GM18508 (cell line): ENCODE measurements at regions not wholly inside any gene's neighbourhood (a gene's known extent, or its start where the extent isn't known, plus 50 kb on each side); places are given as distances from the start of the nearest gene placed in this dataset.
"Not testable (repeated sequence)": the region's sequence is repeated elsewhere in the genome, so short reads cannot be mapped to it uniquely, and the experiment has no call there.

Experiments used
- ATAC-seq: cut with Tn5 transposase; IDR thresholded peaks from one replicate; pipeline ENCODE4 v1.9.1; 2021; ENCODE audit warnings: moderate number of reproducible peaks; ENCODE audit not compliant: insufficient read depth, unreplicated experiment

DNA sequence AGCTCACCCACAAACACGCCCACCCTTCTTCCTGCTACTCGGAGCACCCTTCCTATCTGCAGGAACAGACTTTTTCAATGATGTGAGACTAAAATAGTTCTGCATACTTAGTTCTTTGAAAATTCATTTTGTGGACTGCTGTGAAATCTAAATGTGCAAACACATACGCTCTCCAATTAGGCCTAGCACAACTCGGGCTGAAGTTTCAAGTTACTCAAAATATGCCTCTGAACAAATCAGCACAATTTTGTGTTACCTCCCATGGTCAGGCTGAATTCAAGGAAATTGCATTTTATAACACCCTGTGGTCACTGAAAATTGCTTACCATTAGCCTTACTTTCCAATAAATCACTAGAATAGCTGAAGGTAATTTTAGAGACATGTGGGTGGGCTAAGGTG is 323.8 kb upstream of the ADCY2 start:
- no peak for ATAC-seq

DNA sequence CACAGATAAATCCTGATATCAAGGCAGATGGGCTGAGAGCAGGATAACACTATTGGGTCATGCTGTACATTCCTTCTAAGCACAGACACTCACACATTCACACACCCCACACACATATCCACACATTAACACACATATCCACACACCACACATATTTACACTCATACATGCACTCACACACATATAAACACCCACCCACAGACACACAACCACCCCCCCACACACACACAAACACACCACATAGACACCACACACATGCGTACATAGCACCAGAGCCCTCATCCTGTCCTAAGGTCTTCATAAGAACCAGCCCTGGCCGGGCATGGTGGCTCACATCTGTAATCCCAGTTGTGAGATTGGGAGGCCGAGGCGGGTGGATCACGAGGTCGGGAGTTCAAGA is 322.3 kb upstream of the ADCY2 start:
- no peak for ATAC-seq

DNA sequence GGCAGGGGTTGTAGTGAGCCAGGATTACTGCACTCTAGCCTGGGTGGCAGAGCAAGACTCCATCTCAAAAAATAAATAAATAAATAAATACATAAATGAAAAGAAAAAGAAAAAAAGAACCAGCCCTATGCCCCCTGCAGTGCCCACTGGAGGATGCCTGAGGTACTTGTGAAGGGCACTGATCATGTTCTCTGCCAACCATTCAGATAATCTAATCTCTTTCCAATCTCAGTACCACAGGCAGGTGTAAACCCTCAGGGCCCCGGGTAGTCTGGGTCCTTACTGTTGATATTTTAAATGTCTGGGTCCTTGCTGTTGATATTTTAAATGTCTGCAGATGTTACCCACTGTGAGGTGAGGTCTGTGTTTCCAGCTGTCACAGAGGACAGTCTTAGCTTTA is 321.8 kb upstream of the ADCY2 start:
- no peak for ATAC-seq

DNA sequence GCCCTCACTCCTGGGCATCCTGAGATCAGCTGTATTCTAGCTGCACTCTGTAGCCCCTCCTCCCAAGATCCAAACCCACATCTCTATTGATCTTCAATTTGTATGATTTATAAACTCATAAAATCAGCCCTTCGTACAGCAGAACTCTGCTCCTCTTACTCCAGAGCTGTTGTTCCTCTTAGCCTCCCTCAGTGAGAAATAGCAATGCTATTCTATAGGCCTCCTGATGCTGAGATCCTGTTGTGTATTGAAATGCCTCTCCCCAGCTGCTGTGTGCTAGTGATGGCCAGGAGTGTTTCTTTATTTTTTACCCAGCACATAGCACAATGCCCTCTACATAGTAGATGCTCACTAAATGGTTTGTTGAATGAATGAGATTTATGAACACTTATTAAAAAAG is 320.5 kb upstream of the ADCY2 start:
- ATAC-seq = no peak

DNA sequence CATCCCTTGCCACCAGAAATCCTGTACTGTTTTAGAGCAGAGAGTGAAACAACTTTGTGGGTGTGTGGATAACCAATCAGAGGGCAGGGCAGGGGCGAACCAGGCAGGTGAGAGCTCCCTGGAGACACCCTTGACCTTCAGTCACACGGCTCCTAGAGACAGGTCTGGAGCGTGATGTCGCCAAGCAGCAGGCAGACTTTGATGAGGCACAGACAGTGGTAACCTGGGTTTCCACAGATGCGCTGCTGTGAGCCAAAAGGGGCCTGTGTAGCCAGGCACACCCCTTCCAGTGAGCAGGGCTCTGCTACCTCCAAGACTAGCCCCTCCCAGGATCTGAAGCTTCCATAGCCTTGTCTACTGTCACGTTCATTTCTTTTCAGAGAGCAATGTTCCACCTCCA is 317.8 kb upstream of the ADCY2 start:
- no peak for ATAC-seq

DNA sequence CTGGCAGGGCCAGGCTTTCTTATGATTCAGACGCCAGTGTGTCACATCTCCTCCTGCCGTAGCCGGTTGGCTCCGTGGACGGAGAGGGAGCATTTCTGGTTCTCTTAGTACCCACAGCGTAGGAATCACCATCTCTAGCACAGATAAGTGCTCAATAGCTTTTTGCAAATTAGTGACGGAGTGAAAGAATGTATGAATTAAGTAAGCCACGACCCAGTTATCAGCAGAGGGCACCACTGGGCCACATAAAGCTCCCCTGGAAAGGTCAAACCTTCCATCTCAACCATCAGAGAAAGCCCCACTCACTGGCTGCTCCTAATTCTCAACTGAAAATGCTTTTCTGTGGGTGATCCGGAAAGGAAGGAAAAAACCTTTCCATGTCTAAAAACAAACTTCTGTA is 317.0 kb upstream of the ADCY2 start:
- no peak for ATAC-seq

DNA sequence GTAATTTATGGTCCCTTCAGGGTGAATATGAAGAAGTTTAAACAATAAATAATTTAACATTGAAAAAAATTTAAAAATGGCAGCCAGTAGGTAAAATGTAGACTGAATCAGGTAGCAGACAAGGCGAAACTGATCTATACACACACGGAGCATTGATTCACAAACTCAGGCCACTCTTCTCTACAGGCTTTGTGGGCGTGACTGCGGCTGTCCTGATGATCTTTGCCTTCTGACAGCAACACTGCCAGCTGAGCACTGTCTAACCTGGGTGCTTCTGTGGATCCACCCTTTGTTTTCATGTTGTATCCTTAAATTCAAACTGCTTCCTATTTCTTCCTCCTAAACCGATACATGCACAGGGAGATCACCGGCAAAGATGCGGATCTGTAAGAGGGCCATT is 315.4 kb upstream of the ADCY2 start:
- no peak for ATAC-seq

DNA sequence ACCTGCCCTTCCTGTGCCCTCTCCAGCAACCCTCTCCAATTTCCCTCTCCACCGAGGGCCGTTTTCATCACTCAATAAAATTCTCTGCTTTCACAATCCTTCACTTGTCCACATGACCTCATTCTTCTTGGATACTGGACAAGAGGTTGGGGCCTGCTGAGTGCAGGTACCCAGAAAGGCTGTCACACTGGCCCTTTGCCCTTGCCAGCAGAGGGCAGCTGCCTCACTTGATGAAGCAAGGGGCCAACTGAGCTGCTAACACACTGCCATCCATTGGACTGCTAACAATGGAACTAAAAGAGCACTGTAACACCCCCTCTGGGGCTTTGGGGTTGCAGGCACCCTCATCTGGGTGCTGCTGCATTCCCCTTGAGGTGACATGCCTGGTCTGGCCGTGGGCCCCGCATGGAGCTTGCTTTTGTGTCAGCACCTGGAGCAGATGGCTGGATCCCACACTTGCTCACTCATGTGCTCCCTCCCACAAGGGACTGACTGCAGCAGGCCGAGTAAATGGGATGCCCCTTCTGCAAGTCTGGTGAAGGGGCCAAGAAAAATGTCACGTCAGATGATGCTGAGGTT is 308.1 kb upstream of the ADCY2 start:
- ATAC-seq = no peak

DNA sequence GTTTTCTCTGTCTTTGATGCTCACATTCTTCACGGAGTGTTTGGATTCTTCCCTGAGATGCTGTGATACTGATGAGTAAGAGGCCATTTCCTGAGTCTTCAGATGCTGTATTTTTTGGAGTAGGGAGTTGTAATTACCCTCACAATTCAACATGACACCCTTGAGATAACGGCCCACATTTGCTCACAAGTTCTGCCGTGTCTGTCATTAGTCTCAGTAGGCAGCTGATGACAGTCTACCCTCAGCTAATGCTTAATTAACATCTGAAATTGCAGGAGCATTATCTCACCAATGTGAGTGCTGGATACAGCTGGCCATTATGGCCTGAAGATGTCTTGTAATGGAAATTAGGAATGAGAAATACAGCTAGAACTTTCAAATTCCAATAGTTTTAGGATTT is 307.1 kb upstream of the ADCY2 start:
- no peak for ATAC-seq

DNA sequence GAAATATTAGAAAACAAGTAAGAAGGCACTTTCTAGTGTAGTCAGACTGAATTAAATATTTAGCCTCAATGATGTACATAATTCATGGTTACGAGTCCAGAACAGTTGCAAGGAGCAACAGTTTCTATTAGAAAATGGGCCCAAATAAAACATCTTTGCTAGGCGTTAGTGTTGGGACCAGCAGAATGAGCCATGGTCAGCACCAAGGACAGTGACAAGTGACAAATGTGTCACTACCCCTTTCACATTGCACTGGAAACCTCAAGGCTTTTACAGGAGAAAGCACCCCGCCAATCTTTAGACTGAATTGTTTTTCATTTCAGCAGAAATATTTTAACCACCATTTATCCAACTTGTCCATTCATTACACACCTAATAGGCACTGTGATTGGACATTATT is 301.3 kb upstream of the ADCY2 start:
- ATAC-seq = no peak

DNA sequence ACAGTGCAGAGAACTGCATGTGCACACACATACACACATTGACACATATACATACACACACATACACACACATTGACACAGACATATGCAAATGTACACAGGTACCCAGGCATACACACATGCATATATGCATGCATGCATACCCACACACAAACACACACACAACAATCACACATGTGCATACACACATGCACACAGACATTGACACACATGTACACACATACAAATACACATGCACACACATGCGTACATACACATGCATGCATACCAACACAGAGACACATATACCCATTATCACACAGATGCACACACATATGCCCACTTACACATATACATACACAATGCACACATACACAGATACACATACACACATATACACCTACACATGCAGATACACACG is 299.6 kb upstream of the ADCY2 start:
- no peak for ATAC-seq

DNA sequence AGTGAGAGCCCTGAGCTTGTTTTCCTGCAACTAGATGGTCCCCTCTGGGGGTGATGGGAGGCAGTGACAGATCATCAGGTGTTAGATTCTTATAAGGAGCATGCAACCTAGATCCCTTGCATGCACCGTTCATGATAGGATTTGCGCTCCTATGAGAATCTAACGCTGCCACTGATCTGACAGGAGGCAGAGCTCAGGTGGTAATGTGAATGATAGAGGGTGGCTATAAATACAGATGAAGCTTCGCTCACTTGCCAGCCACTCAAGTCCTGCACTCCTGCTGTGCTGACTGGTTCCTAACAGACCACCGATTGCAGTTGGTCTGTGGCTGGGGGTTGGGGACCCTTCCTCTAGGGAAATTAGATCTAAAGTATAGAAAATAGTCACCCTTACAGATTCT is 290.6 kb upstream of the ADCY2 start:
- no peak for ATAC-seq

DNA sequence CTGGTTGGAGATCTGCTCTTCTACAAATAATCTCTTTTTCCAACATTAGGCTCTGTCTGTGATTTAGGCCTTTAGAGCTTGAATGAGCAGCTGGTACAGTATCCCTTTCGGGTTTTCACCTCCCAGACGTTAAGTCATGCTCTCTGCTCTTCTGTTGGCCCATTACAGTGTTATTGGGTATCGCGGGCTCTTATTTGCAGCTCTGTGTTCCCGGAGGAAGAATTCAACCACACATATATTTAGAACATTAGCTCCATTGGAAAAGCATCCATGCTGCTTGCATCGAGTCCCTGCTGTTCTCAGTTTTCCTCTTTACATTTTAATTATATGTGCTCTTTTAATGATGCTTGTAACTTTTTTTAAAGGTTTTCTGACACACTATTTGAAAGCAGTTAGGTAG is 278.0 kb upstream of the ADCY2 start:
- no peak for ATAC-seq

DNA sequence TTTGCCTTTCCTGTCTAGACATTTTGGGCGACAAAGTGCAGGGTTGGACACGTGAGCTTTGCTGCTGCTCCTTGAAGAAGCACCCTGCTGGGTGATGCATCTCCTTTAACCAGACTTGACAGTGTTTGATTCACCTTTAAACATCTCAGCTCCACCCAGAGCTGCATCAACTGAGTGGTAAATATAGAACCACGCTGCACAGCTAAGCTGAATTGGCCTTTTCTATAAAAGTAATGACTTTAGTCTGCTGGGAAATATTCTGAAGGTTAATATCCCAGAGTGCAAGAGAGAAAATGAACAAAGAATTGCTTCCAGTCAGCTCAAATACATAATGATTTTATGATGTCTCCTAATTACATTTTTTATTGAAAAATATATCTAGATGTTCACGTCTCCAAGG is 264.3 kb upstream of the ADCY2 start:
- ATAC-seq = no peak

DNA sequence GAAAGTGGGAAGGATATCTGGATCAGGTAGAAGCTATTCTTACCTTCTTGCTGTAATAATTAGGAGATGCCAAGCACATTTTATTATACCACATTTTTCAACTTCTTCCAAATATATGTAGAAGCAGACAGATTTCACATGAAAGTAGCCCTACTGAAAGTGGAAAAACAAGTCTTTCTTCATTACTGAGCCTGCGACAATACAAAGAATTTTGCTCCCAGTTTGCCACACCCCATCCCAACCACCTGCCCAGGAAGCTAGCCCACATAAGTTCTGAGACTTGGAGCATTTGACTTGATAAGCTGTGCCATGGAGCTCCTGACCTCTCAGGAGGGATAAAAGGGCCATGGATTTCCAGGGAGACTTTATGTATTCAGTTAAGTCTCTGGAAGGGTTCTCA is 249.1 kb upstream of the ADCY2 start:
- no peak for ATAC-seq

DNA sequence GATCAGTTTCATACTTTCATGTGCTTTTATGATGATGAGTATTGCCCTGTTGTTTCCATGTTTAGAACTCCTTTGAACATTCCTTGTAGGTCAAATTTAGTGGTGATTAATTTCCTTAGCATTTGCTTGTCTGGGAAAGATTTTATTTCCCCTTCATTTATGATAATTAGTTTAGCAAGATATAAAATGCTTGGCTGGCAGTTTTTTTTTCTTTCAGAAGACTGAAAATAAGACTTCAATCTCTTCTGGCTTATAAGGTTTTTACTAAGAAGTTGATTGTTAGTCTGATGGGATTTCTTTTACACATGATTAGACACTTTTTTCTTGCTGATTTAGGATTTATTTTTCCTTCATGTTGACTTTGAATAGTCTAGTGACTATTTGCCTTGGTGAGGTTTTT is 238.9 kb upstream of the ADCY2 start:
- ATAC-seq = no peak

DNA sequence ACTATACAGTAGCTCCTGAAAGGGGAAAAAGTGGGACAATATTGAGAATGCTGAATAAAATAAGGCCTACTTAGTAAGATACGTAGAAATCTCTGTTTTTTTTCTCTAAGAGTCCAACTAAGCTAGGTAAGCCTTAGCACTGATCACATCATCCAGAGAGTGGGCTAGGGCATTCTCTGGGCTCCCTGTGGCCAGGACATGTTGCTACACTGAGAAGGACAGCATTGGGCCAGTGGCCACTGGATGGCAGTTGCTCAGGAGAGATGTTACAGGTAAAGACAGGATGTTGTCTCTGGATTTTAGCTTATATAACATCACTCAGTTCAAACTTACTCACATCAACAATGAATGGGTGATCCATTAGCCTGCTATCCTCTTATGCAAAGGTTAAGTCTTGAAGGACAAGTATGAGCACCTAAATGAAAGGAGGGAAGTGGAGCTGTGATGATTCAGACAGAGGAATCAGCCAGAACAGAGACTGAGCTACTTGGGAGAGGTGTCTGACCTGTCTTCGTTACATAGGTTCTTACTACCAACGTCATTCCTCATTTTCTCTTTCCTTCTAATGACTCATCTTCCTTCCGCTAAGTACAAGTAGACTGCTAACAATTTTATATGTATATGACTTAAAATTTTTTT is 226.6 kb upstream of the ADCY2 start:
- no peak for ATAC-seq

DNA sequence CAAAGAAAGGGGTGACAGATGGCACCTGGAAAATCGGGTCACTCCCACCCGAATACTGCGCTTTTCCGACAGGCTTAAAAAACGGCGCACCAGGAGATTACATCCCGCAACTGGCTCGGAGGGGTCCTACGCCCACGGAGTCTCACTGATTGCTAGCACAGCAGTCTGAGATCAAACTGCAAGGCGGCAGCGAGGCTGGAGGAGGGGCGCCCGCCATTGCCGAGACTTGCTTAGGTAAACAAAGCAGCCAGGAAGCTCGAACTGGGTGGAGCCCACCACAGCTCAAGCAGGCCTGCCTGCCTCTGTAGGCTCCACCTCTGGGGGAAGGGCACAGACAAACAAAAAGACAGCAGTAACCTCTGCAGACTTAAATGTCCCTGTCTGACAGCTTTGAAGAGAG is 225.2 kb upstream of the ADCY2 start:
- not testable (repeated sequence) for ATAC-seq

DNA sequence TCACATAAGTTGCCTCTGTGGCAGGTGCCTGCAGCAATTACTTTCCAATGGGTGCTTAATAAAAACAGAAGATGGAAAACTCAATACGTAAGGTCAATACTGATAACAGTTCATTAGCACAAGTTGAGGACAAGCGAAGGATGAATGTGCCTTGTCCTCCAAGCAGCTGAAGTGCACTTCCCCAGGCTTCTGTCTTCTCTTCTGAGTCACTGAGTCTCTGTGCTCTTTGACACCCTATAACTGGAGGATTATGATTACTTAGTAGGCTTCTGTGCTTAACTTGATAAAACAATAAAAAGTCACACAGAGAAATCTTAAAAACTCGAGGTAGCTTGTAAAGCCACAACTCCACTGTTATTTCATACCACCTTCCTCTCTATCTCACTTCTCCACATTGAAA is 216.6 kb upstream of the ADCY2 start:
- no peak for ATAC-seq

DNA sequence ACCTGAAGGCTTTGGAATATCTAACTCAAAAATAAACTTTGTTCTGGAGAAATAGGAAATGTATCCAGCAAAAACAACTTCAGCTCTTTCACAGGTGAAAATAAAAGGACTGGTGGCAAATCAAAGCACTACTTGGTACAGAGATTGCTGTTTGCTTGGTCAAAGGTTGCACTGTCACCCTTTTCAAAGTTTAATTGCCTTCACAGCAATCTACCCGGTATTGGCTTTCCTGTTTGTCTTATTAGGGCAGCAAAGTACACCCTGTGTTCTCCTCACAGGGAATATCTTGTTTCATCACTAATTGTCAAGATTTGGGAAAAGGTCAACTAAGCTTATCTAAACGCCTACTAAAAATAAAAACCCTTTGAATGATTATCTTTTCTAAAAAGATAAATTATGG is 214.1 kb upstream of the ADCY2 start:
- no peak for ATAC-seq

DNA sequence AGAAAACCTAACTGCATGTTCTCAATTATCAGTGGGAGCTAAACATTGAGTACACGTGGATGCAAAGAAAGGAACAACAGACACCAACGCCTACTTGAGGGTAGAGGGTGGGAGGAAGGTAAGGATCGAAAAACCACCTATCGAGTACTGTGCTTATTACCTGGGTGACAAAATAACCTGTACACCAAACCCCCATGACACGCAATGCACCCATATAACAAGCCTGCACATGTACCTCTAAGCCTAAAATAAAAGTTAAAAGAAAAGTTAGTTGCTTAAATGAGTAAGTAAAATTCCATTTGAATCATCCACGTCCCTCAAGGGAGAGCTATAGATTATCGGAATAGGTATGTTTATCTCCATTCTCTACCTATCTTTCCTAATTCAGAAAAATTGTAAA is 210.2 kb upstream of the ADCY2 start:
- ATAC-seq = no peak

DNA sequence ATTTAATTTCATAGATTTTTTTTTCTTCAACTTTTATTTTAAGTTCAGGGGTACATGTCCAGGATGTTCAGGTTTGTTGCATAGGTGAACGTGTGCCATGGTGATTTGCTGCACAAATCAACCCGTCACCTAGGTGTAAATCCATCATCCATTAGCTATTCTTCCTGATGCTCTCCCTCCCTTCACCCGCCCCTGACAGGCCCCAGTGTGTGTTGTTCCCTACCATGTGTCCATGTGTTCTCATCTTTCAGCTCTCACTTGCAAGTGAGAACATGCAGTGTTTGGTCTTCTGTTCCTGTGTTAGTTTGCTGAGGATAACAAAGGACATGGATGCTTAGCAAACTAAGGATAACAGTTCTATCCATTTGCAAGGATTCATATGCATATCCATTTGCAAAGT is 209.1 kb upstream of the ADCY2 start:
- ATAC-seq = no peak
